IPS-18a (cell line): ENCODE measurements at regions not wholly inside any gene's neighbourhood (a gene's known extent, or its start where the extent isn't known, plus 50 kb on each side); places are given as distances from the start of the nearest gene placed in this dataset.

ENCODE experiments used
- H3K27ac ChIP-seq: one replicate; pipeline ENCODE4 v1.5.1; 2013; ENCODE audit warnings: low read length
- H3K27me3 ChIP-seq: one replicate; pipeline ENCODE4 v1.6.1; 2013; ENCODE audit warnings: mild to moderate bottlenecking, low read length; ENCODE audit not compliant: control insufficient read depth, insufficient read depth
- H3K36me3 ChIP-seq: one replicate; pipeline ENCODE4 v1.6.1; 2013; ENCODE audit warnings: low read depth, low read length; ENCODE audit not compliant: control insufficient read depth
- H3K4me1 ChIP-seq: one replicate; pipeline ENCODE4 v1.6.1; 2013; ENCODE audit warnings: low read depth, low read length; ENCODE audit not compliant: control insufficient read depth
- H3K4me3 ChIP-seq: one replicate; pipeline ENCODE4 v1.5.1; 2013; ENCODE audit warnings: low read length
- H3K9ac ChIP-seq: one replicate; pipeline ENCODE4 v1.6.1; 2013; ENCODE audit warnings: mild to moderate bottlenecking, low read length, moderate library complexity
- H3K9me3 ChIP-seq: one replicate; pipeline ENCODE4 v1.6.1; 2013; ENCODE audit warnings: low read depth, low read length; ENCODE audit not compliant: control insufficient read depth

DNA sequence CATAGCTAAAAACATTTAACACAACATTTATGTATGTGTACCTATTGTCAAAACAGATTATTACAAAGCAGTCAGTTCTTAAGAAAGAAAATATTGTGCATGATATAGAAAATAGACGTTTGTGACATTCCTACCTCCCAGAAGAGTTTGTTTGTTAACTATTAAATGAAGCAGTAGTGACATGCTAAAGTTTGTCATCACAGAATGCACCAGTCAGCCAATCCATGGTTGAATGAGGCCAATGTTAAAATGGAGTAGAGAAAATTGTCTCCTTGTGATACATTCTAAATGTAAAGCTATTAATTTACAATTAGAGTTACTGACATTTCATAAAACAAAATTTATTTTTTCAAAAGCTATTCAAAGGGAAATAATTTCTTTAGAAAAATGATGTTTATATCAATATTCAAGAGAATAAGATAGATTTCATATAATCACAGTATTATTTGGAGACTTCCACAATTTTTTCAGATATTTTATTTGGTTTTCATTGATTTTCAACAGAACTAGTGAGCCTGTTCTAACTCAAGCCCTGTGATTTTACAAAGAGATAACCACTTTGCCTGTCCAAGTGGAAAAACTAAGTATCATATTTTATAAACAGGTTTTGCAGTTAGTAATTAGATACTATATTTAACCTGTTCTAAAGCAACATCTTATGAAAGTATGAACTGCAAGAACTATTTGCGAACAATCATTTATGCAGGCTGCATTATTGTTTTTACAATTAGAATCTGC is 176.8 kb downstream of the ISL1 start:
- Histone ChIP-seq H3K4me3 (no peak overlapping the region), H3K4me1 (no peaks in the 10 kb centered on the region), H3K27me3 (no peaks in the 10 kb centered on the region), H3K9me3 (no peaks in the 10 kb centered on the region), H3K27ac (no peak overlapping the region), H3K9ac (no peak overlapping the region), H3K36me3 (no peaks in the 10 kb centered on the region)

GRCh38 chr5:51566953-51567352 is 183.7 kb downstream of the ISL1 start:
- no peaks in the 10 kb centered on the region for H3K36me3 ChIP-seq
- H3K27me3 ChIP-seq: no peaks in the 10 kb centered on the region
- no peaks in the 10 kb centered on the region for H3K9me3 ChIP-seq
- H3K4me3 ChIP-seq: no peak overlapping the region
- H3K27ac ChIP-seq: no peak overlapping the region
- H3K4me1 ChIP-seq: no peaks in the 10 kb centered on the region
- H3K9ac ChIP-seq: no peak overlapping the region

- H3K27ac ChIP-seq: no peak overlapping the region
- no peaks in the 10 kb centered on the region for H3K9me3 ChIP-seq
- no peaks in the 10 kb centered on the region for H3K27me3 ChIP-seq
- H3K9ac ChIP-seq: no peak overlapping the region
- no peak overlapping the region for H3K4me3 ChIP-seq
- H3K4me1 ChIP-seq: no peaks in the 10 kb centered on the region
- H3K36me3 ChIP-seq: no peaks in the 10 kb centered on the region
These were observed 184.4 kb downstream of the ISL1 start for GRCh38 chr5:51567636-51568035.

GRCh38 chr5:51573835-51574234 is 190.6 kb downstream of the ISL1 start:
- Histone ChIP-seq H3K4me3 (no peak overlapping the region), H3K27ac (no peak overlapping the region), H3K9ac (no peak overlapping the region), H3K27me3 (no peaks in the 10 kb centered on the region), H3K9me3 (no peaks in the 10 kb centered on the region), H3K4me1 (peaks cover 6% of the 10 kb centered on the region), H3K36me3 (no peaks in the 10 kb centered on the region)

GRCh38 chr5:51582871-51583394 is 199.7 kb downstream of the ISL1 start:
- Histone ChIP-seq H3K36me3 (no peaks in the 10 kb centered on the region), H3K27me3 (no peaks in the 10 kb centered on the region), H3K9ac (no peak overlapping the region), H3K4me3 (no peak overlapping the region), H3K9me3 (no peaks in the 10 kb centered on the region), H3K27ac (no peak overlapping the region), H3K4me1 (no peaks in the 10 kb centered on the region)

DNA sequence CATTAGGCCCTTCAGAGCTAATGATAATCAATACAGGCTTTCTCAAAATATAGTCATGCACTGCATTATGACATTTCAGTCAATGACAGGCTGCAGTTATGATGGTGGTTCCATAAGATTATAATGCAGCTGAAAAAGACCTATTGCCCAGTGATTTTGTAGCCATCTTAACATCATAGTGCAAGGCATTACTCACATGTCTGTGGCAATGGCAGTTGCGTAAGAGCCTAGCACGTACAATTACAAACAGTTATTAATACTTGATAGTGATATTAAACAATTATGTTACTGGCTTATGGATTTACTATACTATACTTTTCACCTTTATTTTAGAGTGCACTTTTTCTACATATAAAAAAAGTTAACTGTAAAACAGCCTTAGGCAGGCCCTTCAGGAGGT is 214.8 kb downstream of the ISL1 start:
- Histone ChIP-seq H3K27ac (no peak overlapping the region), H3K4me3 (no peak overlapping the region), H3K9ac (no peak overlapping the region), H3K36me3 (no peaks in the 10 kb centered on the region), H3K4me1 (no peaks in the 10 kb centered on the region), H3K9me3 (no peaks in the 10 kb centered on the region), H3K27me3 (no peaks in the 10 kb centered on the region)

GRCh38 chr5:51599587-51599986 is 216.3 kb downstream of the ISL1 start:
- H3K27ac ChIP-seq: no peak overlapping the region
- no peaks in the 10 kb centered on the region for H3K27me3 ChIP-seq
- H3K4me3 ChIP-seq: no peak overlapping the region
- H3K4me1 ChIP-seq: no peaks in the 10 kb centered on the region
- no peaks in the 10 kb centered on the region for H3K36me3 ChIP-seq
- H3K9me3 ChIP-seq: no peaks in the 10 kb centered on the region
- no peak overlapping the region for H3K9ac ChIP-seq

GRCh38 chr5:51604324-51604723 is 221.1 kb downstream of the ISL1 start:
- Histone ChIP-seq H3K27me3 (no peaks in the 10 kb centered on the region), H3K4me3 (no peak overlapping the region), H3K9ac (no peak overlapping the region), H3K27ac (no peak overlapping the region), H3K4me1 (no peaks in the 10 kb centered on the region), H3K36me3 (no peaks in the 10 kb centered on the region), H3K9me3 (no peaks in the 10 kb centered on the region)

GRCh38 chr5:51606921-51607320 is 223.7 kb downstream of the ISL1 start:
- no peaks in the 10 kb centered on the region for H3K4me1 ChIP-seq
- no peak overlapping the region for H3K4me3 ChIP-seq
- H3K9me3 ChIP-seq: no peaks in the 10 kb centered on the region
- H3K36me3 ChIP-seq: no peaks in the 10 kb centered on the region
- H3K27me3 ChIP-seq: no peaks in the 10 kb centered on the region
- no peak overlapping the region for H3K9ac ChIP-seq
- no peak overlapping the region for H3K27ac ChIP-seq

DNA sequence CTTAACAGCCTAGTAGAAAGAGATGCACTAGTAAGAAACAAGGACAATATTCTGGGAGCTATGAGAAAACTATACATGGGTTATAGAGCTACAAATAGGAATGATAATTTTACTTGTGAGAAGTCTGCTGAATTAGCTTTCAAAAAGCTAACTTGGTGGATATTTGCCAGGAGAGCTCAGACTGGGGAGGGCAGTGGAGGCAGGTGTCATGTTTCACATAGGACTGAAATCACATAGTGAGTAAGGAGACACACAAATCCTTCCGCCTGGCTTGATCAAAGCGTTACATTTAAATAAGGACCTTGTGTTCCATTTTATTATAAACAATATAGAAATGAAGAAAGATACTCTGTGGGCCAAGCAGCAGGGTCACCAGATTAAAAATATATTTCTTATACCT is 235.0 kb downstream of the ISL1 start:
- Histone ChIP-seq H3K36me3 (no peaks in the 10 kb centered on the region), H3K4me3 (no peak overlapping the region), H3K9me3 (no peaks in the 10 kb centered on the region), H3K27ac (no peak overlapping the region), H3K9ac (no peak overlapping the region), H3K4me1 (peaks cover 4% of the 10 kb centered on the region), H3K27me3 (no peaks in the 10 kb centered on the region)

DNA sequence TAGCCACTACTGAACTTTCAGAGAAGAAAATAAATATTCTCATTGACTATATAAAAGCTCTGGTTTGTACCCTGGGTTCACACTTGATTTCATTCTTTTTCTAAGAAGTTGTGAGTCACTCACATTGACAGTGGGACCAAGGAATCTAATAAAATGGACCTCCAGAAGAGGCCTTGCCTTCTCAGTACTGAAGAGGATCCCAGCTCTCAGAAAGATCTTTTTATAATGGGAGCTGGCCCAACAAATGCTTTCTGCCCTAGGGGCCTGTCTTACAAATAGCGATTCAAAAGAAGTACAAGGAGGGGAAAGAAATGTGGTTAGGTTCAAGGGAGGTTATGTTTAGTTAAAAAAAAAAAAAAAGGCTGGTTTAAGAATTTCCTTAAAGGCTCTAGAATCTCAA is 237.9 kb downstream of the ISL1 start:
- H3K4me1 ChIP-seq: no peaks in the 10 kb centered on the region
- H3K27me3 ChIP-seq: no peaks in the 10 kb centered on the region
- no peak overlapping the region for H3K4me3 ChIP-seq
- no peaks in the 10 kb centered on the region for H3K36me3 ChIP-seq
- no peak overlapping the region for H3K9ac ChIP-seq
- H3K9me3 ChIP-seq: no peaks in the 10 kb centered on the region
- H3K27ac ChIP-seq: peak overlapping the region; percentile 7

GRCh38 chr5:51622161-51622790 is 239.0 kb downstream of the ISL1 start:
- Histone ChIP-seq H3K36me3 (no peaks in the 10 kb centered on the region), H3K9me3 (no peaks in the 10 kb centered on the region), H3K27me3 (no peaks in the 10 kb centered on the region), H3K4me1 (no peaks in the 10 kb centered on the region), H3K27ac (no peak overlapping the region), H3K9ac (no peak overlapping the region), H3K4me3 (no peak overlapping the region)
